Heart right ventricle (tissue), 16 donors: ENCODE measurements at regions not wholly inside any gene's neighbourhood (a gene's known extent, or its start where the extent isn't known, plus 50 kb on each side); places are given as distances from the start of the nearest gene placed in this dataset.

Source experiments
- ATAC-seq, 8 donors: fragments of 200-7000 bp; cut with Tn5 transposase; one replicate each; pipeline ENCODE4 v1.9.1; 2020; ENCODE audit warnings: mild to moderate bottlenecking in 8 of 8, moderate library complexity in 8 of 8, moderate number of reproducible peaks in 1 of 8
- DNase-seq, 2 donors: peaks; one replicate each; pipeline ENCODE4 v3.0.0-alpha.2; 2020
- H3K27ac ChIP-seq, 10 donors: fragments of 200-600 bp; sonication (generic) in 2 of 10; one replicate each; pipeline versions ENCODE4 v1.5.0 to v1.8.0; 2020 to 2022; ENCODE audit warnings: mild to moderate bottlenecking in 3 of 10
- H3K27me3 ChIP-seq, 7 donors: fragments of 200-600 bp; one replicate each; pipeline ENCODE4 v1.8.0; 2021 to 2022; ENCODE audit warnings: mild to moderate bottlenecking in 2 of 7
- H3K36me3 ChIP-seq, 9 donors: fragments of 200-600 bp; sonication (generic) in 1 of 9; one replicate each; pipeline versions ENCODE4 v1.5.0 to v1.8.0; 2020 to 2022; ENCODE audit warnings: mild to moderate bottlenecking in 2 of 9
- H3K4me1 ChIP-seq, 9 donors: fragments of 200-600 bp; sonication (generic) in 1 of 9; one replicate each; pipeline versions ENCODE4 v1.5.0 to v1.8.0; 2020 to 2022; ENCODE audit warnings: mild to moderate bottlenecking in 4 of 9
- H3K4me3 ChIP-seq, 10 donors: fragments of 200-600 bp; sonication (generic) in 2 of 10; one replicate each; pipeline versions ENCODE4 v1.5.0 to v1.8.0; 2020 to 2022; ENCODE audit warnings: mild to moderate bottlenecking in 7 of 10, moderate library complexity in 2 of 10
- H3K9me3 ChIP-seq, 11 donors: fragments of 200-600 bp in 10 of 11; sonication (generic) in 2 of 11; one replicate each; pipeline versions ENCODE4 v1.5.0 to v1.8.0; 2013 to 2022; ENCODE audit warnings: mild to moderate bottlenecking in 2 of 11, control low read depth in 1 of 11, moderate library complexity in 1 of 11
- WGBS, 2 donors: extraction: QIAGEN DNeasy Blood & Tissue Kit; methylation state at CpG; one replicate each; pipeline ENCODE4 v1.1.7; 2013; ENCODE audit warnings: inconsistent platforms in 1 of 2; 5-methylcytosine and 5-hydroxymethylcytosine counted together
- intact Hi-C, 10 donors: fragments of 100-400 bp; cut with DNase I; formaldehyde crosslinking; loops; one replicate each; pipeline versions ENCODE4 v1.11.1 to v1.14.2; 2022
- TF ChIP-seq, protein P1 (sequence below), 9 donors: fragments of 200-600 bp; sonication (generic) in 2 of 9; IDR thresholded peaks; one replicate each; pipeline versions ENCODE4 v1.5.0 to v1.8.0; 2021 to 2022; ENCODE audit warnings: antibody characterized with exemption in 9 of 9, mild to moderate bottlenecking in 5 of 9, moderate library complexity in 1 of 9
- donor health status: Arrhythmogenic right ventricular cardiomyopathy.
- donor health status: ischemic (EF 13 %, LVEDD 7.1; RV severe dilation, severe dysfunction).
- donor health status: healthy with polysubstance abuse.
- donor health status: DM: no; HTN: yes; CAD: no.
- donor health status: DM: no; HTN: no; CAD: no.
- donor health status: ischemic (EF 25% LVEDD 6.9; RV normal size, moderate dysfunction).
- donor health status: ischemic (EF 25% LVEDD 5.7; RV mildly dilated, moderate dysfunction).
- donor health status: healthy.
- donor health status: DM: yes; HTN: yes; CAD: no.
- donor health status: Ischemic cardiomyopathy.
- donor health status: ischemic (EF 35%, LVEDD 5.7; RV mildly dilated, moderate dysfunction).
- donor health status: nonischemic (EF 11% LVEDD 7.7; RV severe dilation, severe dysfunction).
- donor health status: DM: yes; HTN: yes; CAD: no.
- donor health status: PGD.
- donor health status: ischemic (EF 29% LVEDD 5.4; RV normal size, mild dysfunction).
- donor health status: nonischemic (EF 23%, LVEDD 6.1; RV moderate dilation, normal function).

DNA sequence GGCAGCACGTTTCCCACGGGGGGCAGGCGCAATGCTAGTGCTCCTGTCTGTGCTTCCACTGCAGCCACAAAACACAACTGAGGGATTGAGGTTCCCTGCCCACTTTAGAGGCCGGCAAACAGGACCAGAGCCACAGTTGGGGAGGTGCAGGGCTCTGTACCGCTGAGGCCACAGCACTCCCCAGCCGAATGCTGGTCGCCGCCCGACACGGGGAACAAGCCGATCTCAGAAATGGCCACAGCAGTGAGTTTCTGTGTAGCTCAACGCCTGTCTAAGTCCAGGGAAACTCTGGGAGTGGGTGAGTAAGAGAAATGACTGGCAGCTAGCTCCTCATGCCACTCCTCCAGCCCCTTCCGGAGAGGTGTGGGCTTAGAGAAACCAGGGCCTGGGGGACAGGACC is 194.0 kb upstream of the VWC2 start:
- DNase-seq (no peak), ATAC-seq (no peak)
- WGBS, 2 donors = 83 to 86% methylated on average over 13 of the region's 13 CpGs
- intact Hi-C loops = no loop called here
- Histone ChIP-seq H3K4me3 (no peak overlapping the region), H3K27ac (no peak overlapping the region), H3K9me3 (no peaks in the 10 kb centered on the region), H3K4me1 (no peaks in the 10 kb centered on the region), H3K27me3 (no peaks in the 10 kb centered on the region), H3K36me3 (no peaks in the 10 kb centered on the region)
- TF ChIP-seq, protein P1, sequence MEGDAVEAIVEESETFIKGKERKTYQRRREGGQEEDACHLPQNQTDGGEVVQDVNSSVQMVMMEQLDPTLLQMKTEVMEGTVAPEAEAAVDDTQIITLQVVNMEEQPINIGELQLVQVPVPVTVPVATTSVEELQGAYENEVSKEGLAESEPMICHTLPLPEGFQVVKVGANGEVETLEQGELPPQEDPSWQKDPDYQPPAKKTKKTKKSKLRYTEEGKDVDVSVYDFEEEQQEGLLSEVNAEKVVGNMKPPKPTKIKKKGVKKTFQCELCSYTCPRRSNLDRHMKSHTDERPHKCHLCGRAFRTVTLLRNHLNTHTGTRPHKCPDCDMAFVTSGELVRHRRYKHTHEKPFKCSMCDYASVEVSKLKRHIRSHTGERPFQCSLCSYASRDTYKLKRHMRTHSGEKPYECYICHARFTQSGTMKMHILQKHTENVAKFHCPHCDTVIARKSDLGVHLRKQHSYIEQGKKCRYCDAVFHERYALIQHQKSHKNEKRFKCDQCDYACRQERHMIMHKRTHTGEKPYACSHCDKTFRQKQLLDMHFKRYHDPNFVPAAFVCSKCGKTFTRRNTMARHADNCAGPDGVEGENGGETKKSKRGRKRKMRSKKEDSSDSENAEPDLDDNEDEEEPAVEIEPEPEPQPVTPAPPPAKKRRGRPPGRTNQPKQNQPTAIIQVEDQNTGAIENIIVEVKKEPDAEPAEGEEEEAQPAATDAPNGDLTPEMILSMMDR (IDR thresholded peaks at IDR 0.05) = no peak

DNA sequence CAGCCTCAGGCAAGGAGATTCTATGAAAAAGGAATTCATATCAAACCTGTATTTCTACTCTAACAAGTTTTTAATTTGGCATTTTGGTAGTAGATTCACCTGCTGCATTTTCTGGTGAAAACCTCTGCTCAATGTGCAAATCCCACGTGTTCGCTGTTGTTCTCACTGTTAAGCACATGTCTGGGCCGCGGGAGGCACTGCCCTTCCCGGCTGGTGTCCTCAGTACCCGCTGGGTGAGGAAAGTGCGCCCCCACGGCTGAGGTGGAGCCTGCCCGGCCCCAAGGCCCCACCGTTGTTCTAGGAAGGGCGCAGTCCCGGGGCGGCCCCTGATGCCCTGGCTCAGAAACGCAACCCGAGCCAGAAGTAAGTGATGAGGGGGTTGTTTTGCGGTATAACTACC is 193.4 kb upstream of the VWC2 start:
- no peak overlapping the region for H3K4me3 ChIP-seq
- H3K4me1 ChIP-seq = no peaks in the 10 kb centered on the region
- H3K9me3 ChIP-seq = no peaks in the 10 kb centered on the region
- ATAC-seq (no peak), DNase-seq (no peak)
- no peak overlapping the region for H3K27ac ChIP-seq
- intact Hi-C loops = no loop called here
- 43 to 49% methylated on average over 16 of the region's 16 CpGs for WGBS, 2 donors
- TF ChIP-seq, protein P1 (IDR thresholded peaks at IDR 0.05) = no peak
- H3K36me3 ChIP-seq = no peaks in the 10 kb centered on the region
- no peaks in the 10 kb centered on the region for H3K27me3 ChIP-seq

DNA sequence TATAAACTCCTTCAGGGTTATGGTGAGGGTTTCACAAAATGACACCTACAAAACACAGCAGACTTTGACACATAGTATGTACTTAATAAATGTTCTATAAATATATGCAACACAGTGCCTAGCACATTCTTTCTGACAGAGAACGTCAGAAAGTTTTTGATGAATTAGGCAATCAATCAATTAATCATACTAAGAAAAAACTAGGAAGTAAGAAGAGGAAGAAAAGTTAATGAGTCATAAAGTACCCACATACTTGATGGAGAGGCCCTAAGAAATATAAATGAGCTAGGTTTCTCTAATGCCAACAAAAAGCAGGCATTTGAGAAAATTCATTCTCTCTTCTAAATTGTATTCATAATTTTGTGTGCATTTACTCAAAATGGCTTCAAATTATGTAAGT is 192.7 kb upstream of the VWC2 start:
- intact Hi-C loops = no loop called here

DNA sequence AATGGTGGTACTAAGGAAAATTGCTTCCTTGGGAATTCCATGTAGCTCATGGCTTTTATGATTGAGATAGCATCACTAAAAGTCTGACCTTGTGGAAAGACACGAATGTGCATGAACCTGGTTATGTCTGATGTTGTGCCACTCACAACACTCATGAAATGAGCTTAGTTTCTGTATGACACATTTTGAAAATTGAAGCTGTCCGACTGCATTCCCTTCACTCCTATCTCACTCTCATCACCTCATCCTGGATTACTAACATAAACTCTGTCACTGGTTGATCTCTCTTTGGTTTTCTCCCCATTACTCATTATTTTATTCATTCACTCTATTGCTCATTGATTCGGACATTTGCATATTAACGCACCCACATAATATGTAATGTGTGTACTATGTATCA is 190.0 kb upstream of the VWC2 start:
- DNase-seq (no peak), ATAC-seq (no peak)
- H3K27me3 ChIP-seq = no peaks in the 10 kb centered on the region
- no peak overlapping the region for H3K27ac ChIP-seq
- H3K36me3 ChIP-seq = no peaks in the 10 kb centered on the region
- 84 to 85% methylated on average over 4 of the region's 4 CpGs for WGBS, 2 donors
- TF ChIP-seq, protein P1 (IDR thresholded peaks at IDR 0.05) = no peak
- H3K4me3 ChIP-seq = no peak overlapping the region
- intact Hi-C loops = no loop called here
- no peaks in the 10 kb centered on the region for H3K4me1 ChIP-seq
- no peaks in the 10 kb centered on the region for H3K9me3 ChIP-seq

More for the DNA sequence above, 192.7 kb upstream of the VWC2 start:
- 63 to 65% methylated on average over 1 of the region's 1 CpG for WGBS, 2 donors
- Histone ChIP-seq H3K36me3 (no peaks in the 10 kb centered on the region), H3K27ac (no peak overlapping the region), H3K4me3 (no peak overlapping the region), H3K9me3 (no peaks in the 10 kb centered on the region), H3K4me1 (no peaks in the 10 kb centered on the region), H3K27me3 (no peaks in the 10 kb centered on the region)
- ATAC-seq (no peak), DNase-seq (no peak)
- TF ChIP-seq, protein P1 (IDR thresholded peaks at IDR 0.05) = no peak
